CD4-positive, alpha-beta T cell treated with Interleukin-4 for 1 hour (primary cell): ENCODE measurements at regions not wholly inside any gene's neighbourhood (a gene's known extent, or its start where the extent isn't known, plus 50 kb on each side); places are given as distances from the start of the nearest gene placed in this dataset.

ENCODE experiments used
- DNase-seq, 2 donors: peaks; one replicate each; pipeline ENCODE4 v3.0.0-alpha.2; 2020 to 2022

GRCh38 chr1:60234776-60235175 is 161.2 kb upstream of the C1orf87 start:
- DNase-seq: no peak

DNA sequence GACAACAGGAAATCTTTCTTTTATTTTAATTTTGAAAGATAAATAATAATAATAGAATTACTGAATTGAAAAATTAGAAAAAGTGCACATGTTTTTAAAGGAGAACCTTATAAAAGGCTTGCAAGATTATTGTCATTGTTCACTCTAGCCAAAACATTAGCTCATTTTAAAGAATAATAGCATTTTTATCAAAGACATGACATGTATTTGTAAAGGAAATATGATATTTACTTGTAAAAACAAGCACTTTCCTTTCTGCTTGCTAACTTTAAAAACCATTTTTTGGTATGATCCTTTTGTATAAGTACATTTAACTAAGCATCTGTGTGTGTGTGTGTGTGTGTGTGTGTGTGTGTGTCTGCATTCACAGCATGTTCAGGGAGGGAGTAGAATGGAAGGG is 156.3 kb upstream of the C1orf87 start:
- no peak for DNase-seq

- no peak for DNase-seq
Measured at GRCh38 chr1:60228041-60228491, 154.5 kb upstream of the C1orf87 start.

GRCh38 chr1:60227601-60228000 is 154.0 kb upstream of the C1orf87 start:
- no peak for DNase-seq

DNA sequence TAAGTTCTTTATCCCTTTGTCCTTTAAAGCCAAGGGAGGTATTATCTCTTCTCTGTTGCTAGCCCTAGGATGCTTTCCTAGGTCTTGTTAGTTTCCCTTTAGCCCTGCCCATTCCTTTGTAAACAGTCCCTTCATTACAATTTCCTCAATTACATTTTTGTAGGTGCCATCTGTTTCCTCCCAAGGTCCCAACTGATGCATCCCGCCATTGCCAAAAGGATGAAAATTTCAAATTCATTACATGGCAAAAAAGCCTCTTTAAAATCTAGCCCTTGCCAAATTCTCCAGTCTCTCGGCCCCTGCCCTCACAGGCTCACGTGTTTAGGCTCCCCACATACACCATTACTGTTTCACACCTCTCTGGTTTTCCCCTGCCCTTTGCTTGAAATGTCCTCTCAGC is 151.9 kb upstream of the C1orf87 start:
- no peak for DNase-seq

DNA sequence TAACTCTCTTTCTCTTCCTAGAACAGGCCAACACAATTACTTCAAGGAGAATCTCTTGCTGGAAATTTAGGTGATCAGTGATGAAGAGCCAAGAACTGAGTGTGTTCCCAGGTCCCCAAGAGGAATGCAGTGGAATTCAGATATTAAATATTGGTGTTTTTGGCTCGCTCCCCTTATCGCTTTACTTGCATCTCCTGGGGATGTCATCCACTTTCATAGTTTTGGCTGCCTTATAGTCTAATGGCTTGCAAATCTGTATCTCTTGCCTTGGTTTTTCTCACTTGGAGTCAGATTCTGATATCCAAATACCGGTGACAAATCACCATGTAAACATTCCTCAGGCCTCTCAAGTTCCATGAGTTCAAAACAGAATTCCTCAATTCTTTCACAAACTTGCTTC is 151.0 kb upstream of the C1orf87 start:
- DNase-seq: no peak

- DNase-seq: no peak
Measured at GRCh38 chr1:60223158-60223557, 149.6 kb upstream of the C1orf87 start.

- DNase-seq: no peak
Measured at GRCh38 chr1:60222360-60223115, 149.0 kb upstream of the C1orf87 start.

- no peak for DNase-seq
Measured at GRCh38 chr1:60213253-60213652, 139.7 kb upstream of the C1orf87 start.

DNA sequence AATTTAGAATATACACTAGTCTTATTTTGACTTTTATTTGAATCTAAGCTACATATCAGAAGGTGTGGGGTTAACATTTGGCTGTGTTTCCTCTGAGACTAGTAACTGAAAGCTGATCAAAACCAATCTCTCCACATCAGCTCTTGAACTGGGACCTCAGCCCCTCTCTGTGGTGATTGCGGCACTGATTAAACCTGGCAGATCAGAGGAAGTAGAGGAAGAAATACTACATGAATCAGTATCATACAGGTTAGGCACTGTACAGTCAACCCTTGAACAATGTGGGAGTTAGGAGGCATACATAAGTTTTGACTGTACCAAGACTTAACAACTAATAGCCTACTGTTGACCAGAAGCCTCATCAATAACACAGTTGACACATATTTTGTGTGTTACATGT is 122.5 kb upstream of the C1orf87 start:
- DNase-seq: no peak

DNA sequence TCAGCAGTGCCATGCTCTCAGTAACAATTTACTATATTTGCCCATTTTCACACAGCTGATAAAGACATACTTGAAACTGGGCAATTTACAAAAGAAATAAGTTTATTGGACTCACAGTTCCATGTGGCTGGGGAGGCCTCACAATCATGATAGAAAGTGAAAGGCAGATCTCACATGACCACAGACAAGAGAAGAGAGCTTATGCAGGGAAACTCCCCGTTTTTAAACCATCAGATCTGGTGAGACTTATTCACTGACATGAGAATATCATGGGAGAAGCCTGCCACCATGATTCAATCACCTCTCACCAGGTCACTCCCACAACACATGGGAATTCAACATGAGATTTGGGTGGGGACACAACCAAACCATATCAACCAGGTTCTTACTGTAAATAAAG is 112.1 kb upstream of the C1orf87 start:
- DNase-seq: no peak

GRCh38 chr1:60184521-60184920 is 111.0 kb upstream of the C1orf87 start:
- no peak for DNase-seq

DNA sequence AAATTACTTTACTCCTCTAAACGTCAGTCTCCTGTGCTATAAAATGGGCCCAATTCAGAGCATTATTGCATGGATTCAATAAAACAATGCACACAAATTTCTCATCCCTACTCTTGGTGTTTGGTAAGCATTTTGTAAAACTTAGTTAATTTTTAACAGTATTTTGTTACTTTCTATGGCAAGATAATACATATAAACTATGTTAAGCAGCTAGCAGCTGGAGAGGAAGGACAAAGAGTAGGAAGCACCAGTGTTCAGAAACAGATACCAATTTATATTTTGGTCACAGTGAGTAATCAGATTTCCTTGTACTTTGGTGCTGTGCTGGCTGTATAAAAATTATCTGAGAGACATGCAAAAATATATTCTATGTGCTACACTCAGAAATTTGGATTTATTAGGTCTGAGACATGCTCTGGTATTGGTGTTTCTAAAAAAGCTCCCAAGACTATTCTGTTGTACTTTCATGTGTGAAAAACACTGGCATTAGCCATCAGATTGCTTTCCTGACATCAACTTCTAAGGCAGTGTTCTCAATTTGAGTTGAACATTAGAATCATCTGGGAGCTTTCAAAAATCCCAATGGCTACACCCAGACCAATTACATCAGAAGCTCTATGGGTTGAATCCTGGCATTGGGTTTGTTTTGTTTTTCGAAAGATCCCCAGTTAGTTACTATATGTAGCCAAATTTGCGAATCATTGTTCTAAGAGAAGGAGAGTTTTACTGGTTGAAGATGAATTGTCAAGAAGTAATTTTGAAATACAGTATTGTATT is 100.3 kb upstream of the C1orf87 start:
- no peak for DNase-seq

DNA sequence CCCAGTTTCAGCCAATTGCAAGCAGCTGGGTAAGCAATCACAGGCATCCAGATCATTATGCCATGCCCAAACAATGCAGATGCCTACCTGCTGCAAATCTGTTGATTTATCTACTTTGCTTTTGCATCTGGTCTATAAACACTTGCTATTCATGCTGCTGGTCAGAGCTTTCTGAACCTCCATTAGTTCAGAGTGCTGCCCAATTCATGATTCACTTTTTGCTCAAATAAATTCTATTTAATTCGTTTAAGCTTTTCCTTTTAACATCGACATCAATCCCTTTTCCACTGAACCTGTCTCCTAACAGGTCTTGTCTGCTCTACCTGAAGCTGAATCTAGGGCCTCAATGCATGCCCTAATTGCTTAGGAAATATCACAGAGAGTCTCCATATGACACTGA is 99.4 kb upstream of the C1orf87 start:
- DNase-seq: no peak

DNA sequence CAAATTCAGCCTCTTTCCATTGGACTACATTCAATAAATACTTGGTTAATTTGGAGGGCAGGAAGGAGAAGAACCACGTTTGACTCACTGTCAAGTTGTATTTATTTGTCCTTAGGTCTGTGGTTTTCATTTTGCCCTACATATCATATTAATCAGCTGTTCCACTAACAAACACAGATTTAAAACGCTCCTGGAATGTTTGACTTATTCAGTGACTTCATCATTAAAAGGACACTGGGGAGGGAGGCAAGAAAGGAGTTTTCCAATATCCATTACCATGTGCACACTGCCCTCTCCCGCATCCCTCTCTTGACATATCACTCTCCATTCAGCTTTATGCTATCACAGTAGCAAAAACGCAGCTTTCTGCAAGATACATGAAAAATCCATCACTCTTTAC is 98.2 kb upstream of the C1orf87 start:
- DNase-seq: no peak

- DNase-seq: no peak
Measured at GRCh38 chr1:60170709-60171108, 97.1 kb upstream of the C1orf87 start.

GRCh38 chr1:60169206-60169605 is 95.6 kb upstream of the C1orf87 start:
- DNase-seq: no peak

- DNase-seq: no peak
Measured at GRCh38 chr1:60162936-60163335, 89.4 kb upstream of the C1orf87 start.

- DNase-seq: no peak
Measured at GRCh38 chr1:60160141-60160540, 86.6 kb upstream of the C1orf87 start.

GRCh38 chr1:60156371-60156770 is 82.8 kb upstream of the C1orf87 start:
- no peak for DNase-seq

DNA sequence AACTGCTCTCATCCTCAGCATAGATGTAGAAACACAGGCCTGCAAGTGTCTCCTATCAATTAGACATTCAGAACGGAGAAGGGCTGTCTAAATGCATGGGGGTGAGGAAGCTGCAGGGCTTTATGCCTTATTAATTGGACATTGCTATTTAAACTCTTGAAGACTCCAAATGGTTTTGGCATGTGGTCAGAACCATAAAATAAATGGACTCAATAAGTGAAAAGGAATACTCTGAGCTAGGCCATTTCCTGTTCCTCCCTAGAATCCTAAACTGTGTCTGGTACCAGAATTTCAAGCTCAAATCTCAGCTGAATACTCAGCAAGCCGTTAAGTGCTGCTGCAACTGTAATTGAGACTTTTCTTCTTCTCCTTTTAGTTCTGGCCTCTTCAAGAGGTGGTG is 80.4 kb upstream of the C1orf87 start:
- DNase-seq: no peak

- DNase-seq: no peak
Measured at GRCh38 chr1:60152891-60153290, 79.3 kb upstream of the C1orf87 start.

GRCh38 chr1:60151311-60151710 is 77.7 kb upstream of the C1orf87 start:
- no peak for DNase-seq

DNA sequence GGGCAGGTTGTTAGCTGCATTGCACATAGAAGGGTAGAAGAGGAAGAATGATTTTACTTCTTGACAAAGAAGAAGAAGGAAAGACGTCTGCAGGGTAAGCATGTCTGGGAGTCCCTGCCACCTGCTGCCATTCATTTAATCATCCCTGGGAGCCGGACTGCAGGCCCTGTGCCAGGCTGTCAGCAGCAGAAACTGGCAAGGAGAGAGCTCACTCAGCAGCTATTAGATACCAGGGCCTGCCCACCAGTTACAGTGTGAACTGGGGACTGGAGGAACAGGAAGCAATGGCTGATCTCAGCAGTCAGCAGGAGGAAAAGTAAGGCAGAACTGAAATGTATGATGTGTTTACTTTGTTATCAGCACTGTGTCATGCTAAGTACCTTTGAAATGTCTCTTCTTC is 75.7 kb upstream of the C1orf87 start:
- DNase-seq: no peak

DNA sequence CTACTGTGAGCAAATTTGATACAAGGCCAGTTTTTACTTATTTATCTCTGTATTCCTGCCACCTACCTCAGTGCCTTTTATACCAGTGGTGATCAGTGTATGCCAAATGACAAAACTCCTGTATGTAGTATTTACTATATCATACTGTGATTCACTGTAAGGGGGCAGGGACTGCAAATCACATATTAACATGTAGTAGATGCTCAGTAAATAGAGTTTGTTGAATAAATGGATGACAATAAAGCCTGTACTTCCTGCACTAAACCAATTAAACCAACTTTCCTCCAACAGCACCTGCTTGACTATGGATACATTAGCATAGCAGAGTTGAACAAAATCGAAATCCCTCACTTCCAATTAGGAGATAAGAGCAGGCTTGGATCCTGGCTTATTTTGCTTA is 73.3 kb upstream of the C1orf87 start:
- DNase-seq: no peak
